Gastrocnemius medialis (tissue), 4 donors: ENCODE measurements at regions not wholly inside any gene's neighbourhood (a gene's known extent, or its start where the extent isn't known, plus 50 kb on each side); places are given as distances from the start of the nearest gene placed in this dataset.

ENCODE experiments used
- ATAC-seq, 2 donors: fragments of 150-250 bp; one replicate each; pipeline ENCODE4 v1.9.1; 2016
- DNase-seq, 2 donors: peaks; one replicate each; pipeline ENCODE4 v3.0.0-alpha.2; 2019
- H3K27ac ChIP-seq, 4 donors: fragments of 200-600 bp; sonication (generic); 1 replicate in 1 of 4; 2 replicates in 3 of 4; pipeline ENCODE4 v1.5.1; 2016 to 2018; ENCODE audit warnings: mild to moderate bottlenecking in 2 of 4, moderate library complexity in 1 of 4
- H3K27me3 ChIP-seq, 3 donors: fragments of 200-600 bp; sonication (generic) in 2 of 3; 1 replicate in 1 of 3; 2 replicates in 2 of 3; pipeline versions ENCODE4 v1.5.1 to v1.6.0; 2016 to 2019; ENCODE audit warnings: mild to moderate bottlenecking in 1 of 3, moderate library complexity in 1 of 3
- H3K36me3 ChIP-seq, 2 donors: fragments of 200-600 bp; sonication (generic) in 1 of 2; one replicate each; pipeline ENCODE4 v1.5.1; 2017 to 2018
- H3K4me1 ChIP-seq, 2 donors: fragments of 200-600 bp; sonication (generic) in 1 of 2; one replicate each; pipeline ENCODE4 v1.5.1; 2016 to 2017; ENCODE audit warnings: mild to moderate bottlenecking in 2 of 2
- H3K4me3 ChIP-seq, 4 donors: fragments of 200-600 bp; sonication (generic) in 3 of 4; 1 replicate in 1 of 4; 2 replicates in 3 of 4; pipeline ENCODE4 v1.5.1; 2016 to 2019; ENCODE audit warnings: mild to moderate bottlenecking in 2 of 4
- H3K9me3 ChIP-seq, 3 donors: fragments of 200-600 bp; sonication (generic) in 2 of 3; 1 replicate in 1 of 3; 2 replicates in 2 of 3; pipeline ENCODE4 v1.5.1; 2016 to 2019
- POLR2A ChIP-seq, 2 donors: fragments of 450-650 bp; IDR thresholded peaks; one replicate each; pipeline ENCODE4 v1.6.1; 2017; ENCODE audit warnings: antibody characterized with exemption in 2 of 2, mild to moderate bottlenecking in 2 of 2, moderate library complexity in 2 of 2
- in situ Hi-C, 4 donors: fragments of 200-750 bp; cut with MboI; loops; one replicate each; pipeline versions ENCODE4 v1.15.0 to v1.8.0; 2017; ENCODE audit warnings: low sequenced_read_pairs in 4 of 4
- intact Hi-C: fragments of 100-400 bp; cut with DNase I; formaldehyde crosslinking; loops from one replicate; pipeline ENCODE4 v1.15.1; 2023; ENCODE audit warnings: low total_unique reads
- TF ChIP-seq, protein P1 (sequence below), 5 experiments: fragments of 450-650 bp in 3 of 5; fragments of 200-600 bp in 2 of 5; sonication (generic) in 2 of 5; IDR thresholded peaks in 4 of 5; conservative IDR thresholded peaks in 1 of 5; 1 replicate in 4 of 5; 2 replicates in 1 of 5; pipeline ENCODE4 v1.5.1; 2016 to 2019; ENCODE audit warnings: antibody characterized with exemption in 5 of 5, mild to moderate bottlenecking in 3 of 5, moderate library complexity in 3 of 5

DNA sequence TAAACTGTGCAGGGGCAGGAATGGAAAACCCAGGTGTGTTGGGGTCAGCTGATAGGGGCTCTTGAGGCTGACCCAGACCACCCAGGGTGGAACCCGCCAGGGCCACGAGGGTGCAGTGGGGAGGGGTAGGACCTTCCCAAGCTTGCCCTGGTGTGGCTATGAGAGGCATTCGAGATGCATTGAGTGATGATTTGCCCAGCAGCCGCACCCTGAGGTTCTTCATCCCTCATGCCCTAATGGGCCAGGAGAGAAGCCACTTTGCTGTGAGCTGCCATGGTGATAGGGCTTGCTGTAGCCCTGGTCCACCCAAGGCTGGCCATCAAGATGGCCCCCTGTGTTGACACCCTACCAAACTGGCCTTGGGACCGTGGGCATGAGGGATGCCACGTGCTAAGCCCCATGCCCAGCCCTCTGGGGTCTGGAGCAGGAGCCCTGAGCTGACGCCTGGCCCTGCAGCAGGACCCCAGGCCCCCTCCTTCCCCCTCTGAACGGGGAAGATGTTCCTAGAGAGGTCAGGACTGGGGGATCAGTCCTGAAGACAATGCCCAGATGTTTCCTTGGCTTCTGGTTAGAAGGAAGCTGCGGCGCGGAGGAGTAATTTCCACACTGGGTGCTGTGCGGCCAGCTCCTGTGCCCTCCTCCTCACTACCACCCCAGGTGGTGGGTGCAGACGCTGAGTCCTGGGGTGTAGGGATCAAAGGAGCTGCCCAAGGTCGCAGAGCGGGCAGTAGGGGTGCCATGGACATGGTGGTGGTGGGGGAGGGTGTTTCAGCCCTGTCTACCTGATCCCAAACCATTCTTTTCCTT, 122.5 kb upstream of the HDAC4 start:
- Histone ChIP-seq H3K27ac (no peak overlapping the region), H3K36me3 (no peaks in the 10 kb centered on the region), H3K9me3 (no peaks in the 10 kb centered on the region), H3K4me3 (no peak overlapping the region), H3K27me3 (no peaks in the 10 kb centered on the region), H3K4me1 (peaks cover 11 to 12% of the 10 kb centered on the region in 2 donors)
- in situ Hi-C loops = no loop called here
- no peak for ATAC-seq
- TF ChIP-seq POLR2A (IDR thresholded peaks at IDR 0.05) = no peak
- TF ChIP-seq, protein P1, sequence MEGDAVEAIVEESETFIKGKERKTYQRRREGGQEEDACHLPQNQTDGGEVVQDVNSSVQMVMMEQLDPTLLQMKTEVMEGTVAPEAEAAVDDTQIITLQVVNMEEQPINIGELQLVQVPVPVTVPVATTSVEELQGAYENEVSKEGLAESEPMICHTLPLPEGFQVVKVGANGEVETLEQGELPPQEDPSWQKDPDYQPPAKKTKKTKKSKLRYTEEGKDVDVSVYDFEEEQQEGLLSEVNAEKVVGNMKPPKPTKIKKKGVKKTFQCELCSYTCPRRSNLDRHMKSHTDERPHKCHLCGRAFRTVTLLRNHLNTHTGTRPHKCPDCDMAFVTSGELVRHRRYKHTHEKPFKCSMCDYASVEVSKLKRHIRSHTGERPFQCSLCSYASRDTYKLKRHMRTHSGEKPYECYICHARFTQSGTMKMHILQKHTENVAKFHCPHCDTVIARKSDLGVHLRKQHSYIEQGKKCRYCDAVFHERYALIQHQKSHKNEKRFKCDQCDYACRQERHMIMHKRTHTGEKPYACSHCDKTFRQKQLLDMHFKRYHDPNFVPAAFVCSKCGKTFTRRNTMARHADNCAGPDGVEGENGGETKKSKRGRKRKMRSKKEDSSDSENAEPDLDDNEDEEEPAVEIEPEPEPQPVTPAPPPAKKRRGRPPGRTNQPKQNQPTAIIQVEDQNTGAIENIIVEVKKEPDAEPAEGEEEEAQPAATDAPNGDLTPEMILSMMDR (IDR thresholded peaks at IDR 0.05 in 4 of 5, conservative IDR thresholded peaks at IDR 0.05 in 1 of 5) = no peak
- no peak for DNase-seq
- intact Hi-C loops = no loop called here

DNA sequence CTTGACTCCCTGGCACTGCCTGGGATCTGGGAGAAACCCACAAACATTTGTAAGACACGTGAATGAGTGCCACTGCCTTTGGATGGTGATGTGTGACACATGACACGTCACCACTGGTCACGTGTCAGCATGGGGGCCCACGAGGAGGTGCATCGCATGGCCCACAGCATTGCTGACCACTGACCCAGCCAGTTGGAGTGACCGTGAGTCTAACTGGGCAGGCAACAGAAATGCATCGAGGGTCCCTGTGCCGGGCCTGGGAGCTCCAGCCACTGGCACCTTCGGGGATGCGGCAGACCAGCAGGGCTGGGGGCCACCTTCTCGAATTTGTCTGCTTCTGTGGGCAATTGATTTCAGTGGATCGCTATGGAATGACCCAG, 121.9 kb upstream of the HDAC4 start:
- no peaks in the 10 kb centered on the region for H3K9me3 ChIP-seq
- H3K27me3 ChIP-seq = no peaks in the 10 kb centered on the region
- TF ChIP-seq, protein P1 (IDR thresholded peaks at IDR 0.05 in 4 of 5, conservative IDR thresholded peaks at IDR 0.05 in 1 of 5) = no peak
- no peak for TF ChIP-seq POLR2A (IDR thresholded peaks at IDR 0.05)
- H3K36me3 ChIP-seq = no peaks in the 10 kb centered on the region
- intact Hi-C loops (loop anchor here (1.0 kb wide), 1 partner anchor 17 kb away; no protein-coding TSS in a partner anchor), in situ Hi-C loops (no loop called here)
- no peak overlapping the region for H3K4me3 ChIP-seq
- peaks cover 11 to 12% of the 10 kb centered on the region in 2 donors for H3K4me1 ChIP-seq
- peak overlapping the region in 1 of 4 donors; percentile 76 for H3K27ac ChIP-seq
- no peak for DNase-seq
- no peak for ATAC-seq

DNA sequence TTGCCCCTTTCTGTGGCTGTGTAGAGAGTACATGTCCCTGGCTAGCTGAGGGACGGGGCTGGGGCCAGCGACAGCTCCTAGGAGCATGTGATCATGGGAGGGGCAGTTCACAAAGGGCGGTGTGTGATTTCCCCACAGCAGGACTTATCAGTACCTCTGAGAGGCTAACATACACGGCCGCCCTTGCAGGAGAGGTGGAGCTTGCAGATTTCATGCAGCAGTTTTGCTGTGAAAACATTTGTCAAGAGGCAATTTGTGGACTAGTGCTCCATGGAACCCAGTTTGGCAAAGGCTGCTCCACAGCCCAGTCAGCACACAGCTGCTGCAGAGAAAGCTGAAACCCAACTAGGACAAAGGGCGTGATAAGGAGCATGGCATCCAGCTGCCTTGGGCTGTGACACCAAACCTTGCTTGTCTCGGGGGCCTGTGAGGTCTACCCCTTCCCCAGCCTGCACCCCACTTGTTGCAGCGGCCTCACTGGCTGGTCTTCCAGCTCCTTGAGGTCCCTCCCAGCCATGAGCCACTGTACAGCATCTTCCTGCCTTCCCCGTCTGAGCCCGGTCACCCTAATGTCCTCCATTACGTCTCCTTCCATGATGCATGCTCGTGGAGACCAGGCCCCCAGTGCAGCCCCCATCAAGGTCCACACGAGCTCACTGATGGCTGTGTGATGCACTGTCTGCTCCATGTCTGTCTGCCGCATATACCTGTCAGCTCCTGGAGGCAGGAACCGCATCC, 121.4 kb upstream of the HDAC4 start:
- peak overlapping the region; percentile 25 to 76 (median 60) for H3K27ac ChIP-seq
- intact Hi-C loops = loop anchor here (1.0 kb wide), 1 partner anchor 17 kb away; no protein-coding TSS in a partner anchor
- TF ChIP-seq, protein P1 (IDR thresholded peaks at IDR 0.05 in 4 of 5, conservative IDR thresholded peaks at IDR 0.05 in 1 of 5) = no peak
- no peak for TF ChIP-seq POLR2A (IDR thresholded peaks at IDR 0.05)
- H3K36me3 ChIP-seq = no peaks in the 10 kb centered on the region
- peaks cover 11 to 12% of the 10 kb centered on the region in 2 donors for H3K4me1 ChIP-seq
- H3K9me3 ChIP-seq = no peaks in the 10 kb centered on the region
- ATAC-seq = peak; percentile 89 to 94
- no peak overlapping the region for H3K4me3 ChIP-seq
- peak; percentile 73 to 78 for DNase-seq
- in situ Hi-C loops = no loop called here
- H3K27me3 ChIP-seq = no peaks in the 10 kb centered on the region

DNA sequence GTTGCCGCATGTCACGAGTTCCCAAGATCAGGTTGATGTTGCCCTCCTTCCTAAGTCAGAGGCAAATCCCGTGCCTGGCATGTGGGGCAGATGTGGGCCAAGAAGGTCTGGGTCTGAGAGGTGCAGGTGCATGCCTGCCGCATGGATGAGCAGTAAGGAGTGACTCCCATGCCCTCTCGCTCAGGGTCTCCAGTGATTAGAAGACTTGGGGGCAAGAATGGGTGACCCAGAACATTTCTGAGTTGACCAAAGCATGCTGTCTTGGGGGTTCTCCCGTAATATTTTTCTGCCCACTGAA, 120.6 kb upstream of the HDAC4 start:
- H3K27ac ChIP-seq = peak overlapping the region; percentile 25 to 76 (median 60)
- TF ChIP-seq, protein P1 (IDR thresholded peaks at IDR 0.05 in 4 of 5, conservative IDR thresholded peaks at IDR 0.05 in 1 of 5) = no peak
- no peak for TF ChIP-seq POLR2A (IDR thresholded peaks at IDR 0.05)

More for the DNA sequence above, 120.6 kb upstream of the HDAC4 start:
- intact Hi-C loops (no loop called here), in situ Hi-C loops (no loop called here)
- ATAC-seq (peak; percentile 52 to 53), DNase-seq (peak; percentile 32 to 46)
- Histone ChIP-seq H3K4me3 (no peak overlapping the region), H3K36me3 (no peaks in the 10 kb centered on the region), H3K4me1 (peaks cover 11 to 12% of the 10 kb centered on the region in 2 donors), H3K27me3 (no peaks in the 10 kb centered on the region), H3K9me3 (no peaks in the 10 kb centered on the region)
